Activated naive CD4-positive, alpha-beta T cell (primary cell): ENCODE measurements at regions not wholly inside any gene's neighbourhood (a gene's known extent, or its start where the extent isn't known, plus 50 kb on each side); places are given as distances from the start of the nearest gene placed in this dataset.

Experiments
- DNase-seq, 4 experiments: peaks; one replicate each; lab custom pipeline; 2025; lab: John Stamatoyannopoulos, UW

GRCh38 chr1:8203056-8203455, 114.9 kb upstream of the SLC45A1 start:
- DNase-seq, result no peak

- DNase-seq, result no peak
These were observed 115.6 kb upstream of the SLC45A1 start for GRCh38 chr1:8202182-8202905.

- no peak for DNase-seq
These were observed 116.5 kb upstream of the SLC45A1 start for GRCh38 chr1:8201331-8201861.

GRCh38 chr1:8200317-8201115, 117.4 kb upstream of the SLC45A1 start:
- DNase-seq, result no peak

- DNase-seq, result no peak
These were observed 119.4 kb upstream of the SLC45A1 start for GRCh38 chr1:8198522-8198921.

GRCh38 chr1:8197493-8198282, 120.2 kb upstream of the SLC45A1 start:
- DNase-seq, result no peak

- no peak for DNase-seq
These were observed 123.3 kb upstream of the SLC45A1 start for GRCh38 chr1:8194481-8195227.

GRCh38 chr1:8193840-8194406, 124.0 kb upstream of the SLC45A1 start:
- no peak for DNase-seq

- DNase-seq, result no peak
These were observed 126.4 kb upstream of the SLC45A1 start for GRCh38 chr1:8191474-8191873.

GRCh38 chr1:8189931-8190483, 127.9 kb upstream of the SLC45A1 start:
- DNase-seq, result no peak

GRCh38 chr1:8185400-8185799, 132.5 kb upstream of the SLC45A1 start:
- DNase-seq, result no peak

GRCh38 chr1:8184301-8184700, 133.6 kb upstream of the SLC45A1 start:
- no peak for DNase-seq

GRCh38 chr1:8182034-8182761, 135.7 kb upstream of the SLC45A1 start:
- no peak for DNase-seq

GRCh38 chr1:8179132-8179793, 138.7 kb upstream of the SLC45A1 start:
- no peak for DNase-seq

- DNase-seq, result no peak
These were observed 141.6 kb upstream of the SLC45A1 start for GRCh38 chr1:8176279-8176678.

- no peak for DNase-seq
These were observed 143.1 kb upstream of the SLC45A1 start for GRCh38 chr1:8174807-8175206.

- no peak for DNase-seq
These were observed 145.8 kb upstream of the ERRFI1 start for GRCh38 chr1:8171751-8172464.

- no peak for DNase-seq
These were observed 144.1 kb upstream of the ERRFI1 start for GRCh38 chr1:8170059-8170835.
